Fibroblast of skin of abdomen (primary cell): ENCODE measurements at regions not wholly inside any gene's neighbourhood (a gene's known extent, or its start where the extent isn't known, plus 50 kb on each side); places are given as distances from the start of the nearest gene placed in this dataset.

Experiments
- DNase-seq: peaks from one replicate; pipeline ENCODE4 v3.0.0-alpha.2; 2013

- DNase-seq: peak; percentile 60
Observed at GRCh38 chr6:7468382-7469081, 72.9 kb upstream of the DSP start.

- no peak for DNase-seq
Observed at GRCh38 chr6:7469696-7470095, 71.8 kb upstream of the DSP start.

DNA sequence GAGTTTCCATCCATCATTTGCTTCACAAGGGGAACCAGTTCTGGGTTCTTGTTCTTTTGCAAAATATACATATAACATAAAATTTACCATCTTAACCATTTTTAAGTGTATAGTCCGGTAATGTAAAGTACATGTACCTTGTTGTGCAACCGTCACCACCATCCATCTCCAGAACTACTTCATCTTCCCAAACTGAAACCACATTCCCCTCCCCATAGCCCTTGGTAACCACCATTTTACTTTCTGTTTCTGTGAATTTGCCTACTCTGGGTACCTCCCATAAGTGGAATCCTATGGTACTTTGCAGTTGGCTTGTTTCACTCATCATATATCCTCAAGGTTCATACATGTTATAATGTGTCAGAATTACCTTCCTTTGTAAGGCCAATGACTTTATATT is 70.3 kb upstream of the DSP start:
- DNase-seq: no peak

DNA sequence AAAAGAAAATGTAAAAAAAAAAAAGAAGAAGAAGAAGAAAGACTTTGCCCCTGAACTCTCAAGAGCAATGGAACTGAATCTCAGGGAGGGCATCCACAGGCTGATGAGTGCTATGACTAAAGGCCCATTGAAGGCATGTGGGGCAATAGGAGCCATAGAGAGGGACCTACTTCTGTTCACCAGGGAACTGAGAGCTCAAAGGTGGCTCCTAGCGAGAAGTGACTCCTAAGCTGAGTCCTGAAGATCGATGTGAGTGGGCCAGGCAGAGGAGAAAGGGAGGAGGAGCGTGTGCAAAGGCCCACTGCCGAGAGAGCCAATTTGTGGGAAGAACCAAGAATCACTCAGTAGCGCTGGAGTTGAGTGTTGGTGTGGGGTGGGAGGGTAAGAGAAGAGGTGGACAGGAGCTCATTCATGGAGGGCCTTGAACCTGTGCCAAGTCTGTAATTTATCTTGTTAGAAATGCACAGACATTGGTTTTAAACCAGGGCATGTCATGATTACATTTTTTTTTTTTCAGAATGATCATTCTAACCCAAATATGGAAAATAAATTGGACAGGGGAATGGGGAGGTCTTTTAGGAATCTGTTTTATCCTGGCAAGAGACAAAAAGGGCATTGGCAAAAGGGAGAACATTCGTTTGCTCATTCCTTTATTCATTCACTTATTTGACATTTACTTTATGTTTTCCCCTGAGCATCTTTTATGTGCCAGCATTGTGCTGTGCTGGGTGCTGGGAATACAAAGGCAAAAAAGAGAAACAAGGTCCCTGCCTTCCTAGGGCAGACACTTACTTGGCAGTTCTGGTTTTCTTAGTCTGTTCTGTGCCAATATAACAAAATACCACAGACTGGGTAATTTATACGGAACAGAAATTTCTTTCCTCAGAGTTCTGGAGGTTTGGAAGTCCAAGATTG is 67.4 kb upstream of the DSP start:
- DNase-seq: no peak

- no peak for DNase-seq
Observed at GRCh38 chr6:7475081-7475480, 66.4 kb upstream of the DSP start.

DNA sequence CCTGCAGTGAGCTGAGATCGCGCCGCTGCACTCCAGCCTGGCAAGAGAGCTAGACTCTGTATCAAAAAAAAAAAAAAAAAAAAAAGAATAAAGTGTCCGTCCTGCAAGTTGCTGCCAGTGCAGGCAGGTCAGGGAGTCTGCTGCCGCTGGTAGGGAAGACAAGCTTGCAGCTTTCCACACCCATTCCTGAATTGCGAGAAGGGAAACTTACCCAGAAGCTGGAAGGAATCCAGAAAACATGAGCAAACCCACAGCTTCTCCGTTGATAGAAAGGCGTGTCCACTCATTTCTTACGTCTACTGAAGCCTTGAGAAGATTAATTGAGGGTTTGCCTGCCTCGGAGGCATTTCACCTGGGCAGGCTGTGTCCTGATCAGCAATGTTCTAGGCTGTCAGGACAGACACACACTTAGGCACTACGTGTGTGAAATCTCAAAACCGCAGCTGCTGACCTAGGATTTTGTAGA is 61.6 kb upstream of the DSP start:
- DNase-seq: peak; percentile 46

DNA sequence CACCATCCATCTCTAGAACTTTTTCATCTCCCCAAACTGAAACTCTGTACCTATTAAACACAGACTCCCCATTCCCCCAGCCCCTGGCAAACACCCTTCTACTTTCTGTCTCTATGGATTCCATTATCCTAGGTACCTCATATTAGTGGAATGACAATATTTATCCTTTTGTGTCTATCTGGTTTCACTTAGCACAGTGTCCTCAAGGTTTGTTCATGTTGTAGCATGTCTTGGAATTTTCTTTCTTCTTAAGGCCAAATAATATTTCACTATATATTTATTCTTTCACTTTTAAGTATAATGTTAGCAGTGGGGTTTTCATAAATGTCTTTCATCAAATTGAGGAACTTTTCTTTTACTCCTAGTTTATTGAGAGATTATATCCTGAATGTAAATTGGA is 56.8 kb upstream of the DSP start:
- DNase-seq: no peak

- no peak for DNase-seq
Observed at GRCh38 chr6:7486951-7487350, 54.5 kb upstream of the DSP start.

GRCh38 chr6:7488494-7488893 is 53.0 kb upstream of the DSP start:
- no peak for DNase-seq

GRCh38 chr6:7489376-7489775 is 52.1 kb upstream of the DSP start:
- DNase-seq: no peak
